Liver (tissue), 8 donors: ENCODE measurements at regions not wholly inside any gene's neighbourhood (a gene's known extent, or its start where the extent isn't known, plus 50 kb on each side); places are given as distances from the start of the nearest gene placed in this dataset.

ENCODE experiments used
- DNase-seq: peaks from one replicate; pipeline ENCODE4 v3.0.0-alpha.2; 2017; ENCODE audit warnings: low spot score
- H3K27ac ChIP-seq, 2 donors: one replicate each; pipeline ENCODE4 v1.7.0; 2013; ENCODE audit warnings: inconsistent platforms in 2 of 2, low read length in 2 of 2, control low read depth in 1 of 2, low read depth in 1 of 2, mild to moderate bottlenecking in 1 of 2
- H3K27me3 ChIP-seq, 4 donors: one replicate each; pipeline versions ENCODE4 v1.6.1 to v1.7.0; 2013; ENCODE audit warnings: low read length in 3 of 4, inconsistent platforms in 1 of 4, mild to moderate bottlenecking in 1 of 4, moderate library complexity in 1 of 4; ENCODE audit not compliant: control insufficient read depth in 4 of 4, insufficient read depth in 4 of 4
- H3K36me3 ChIP-seq, 4 donors: one replicate each; pipeline versions ENCODE4 v1.6.1 to v1.7.0; 2013; ENCODE audit warnings: low read length in 3 of 4, mild to moderate bottlenecking in 3 of 4, low read depth in 1 of 4, moderate library complexity in 1 of 4; ENCODE audit not compliant: control insufficient read depth in 4 of 4, insufficient read depth in 3 of 4
- H3K4me1 ChIP-seq, 4 donors: one replicate each; pipeline versions ENCODE4 v1.6.1 to v1.7.0; 2013; ENCODE audit warnings: low read length in 3 of 4, mild to moderate bottlenecking in 3 of 4, moderate library complexity in 1 of 4; ENCODE audit not compliant: control insufficient read depth in 4 of 4, insufficient read depth in 4 of 4
- H3K4me3 ChIP-seq, 3 donors: one replicate each; pipeline versions ENCODE4 v1.6.1 to v1.7.0; 2013; ENCODE audit warnings: low read length in 3 of 3, control low read depth in 1 of 3, low read depth in 1 of 3, mild to moderate bottlenecking in 1 of 3
- H3K9ac ChIP-seq, 2 donors: one replicate each; pipeline ENCODE4 v1.7.0; 2013; ENCODE audit warnings: low read length in 2 of 2, mild to moderate bottlenecking in 2 of 2, moderate library complexity in 2 of 2, control low read depth in 1 of 2, low read depth in 1 of 2
- H3K9me3 ChIP-seq, 4 donors: one replicate each; pipeline versions ENCODE4 v1.6.1 to v1.7.0; 2013; ENCODE audit warnings: low read length in 3 of 4; ENCODE audit not compliant: control insufficient read depth in 4 of 4
- EGR1 ChIP-seq, 2 donors: IDR thresholded peaks; 2 replicates each; pipeline ENCODE4 v1.6.1; 2016 to 2018; ENCODE audit warnings: antibody characterized with exemption in 2 of 2, low read depth in 2 of 2
- FOXA1 ChIP-seq: IDR thresholded peaks from 2 replicates; pipeline ENCODE4 v1.6.1; 2016; ENCODE audit warnings: antibody characterized with exemption
- FOXA2 ChIP-seq: IDR thresholded peaks from 2 replicates; pipeline ENCODE4 v1.6.1; 2016; ENCODE audit warnings: antibody characterized with exemption
- GABPA ChIP-seq, 2 donors: IDR thresholded peaks in 1 of 2; conservative IDR thresholded peaks in 1 of 2; 2 replicates each; pipeline ENCODE4 v1.6.1; 2016; ENCODE audit warnings: antibody characterized with exemption in 2 of 2, mild to moderate bottlenecking in 1 of 2, moderate library complexity in 1 of 2
- HNF4G ChIP-seq: IDR thresholded peaks from 2 replicates; pipeline ENCODE4 v1.6.1; 2016; ENCODE audit warnings: antibody characterized with exemption
- JUND ChIP-seq, 2 donors: IDR thresholded peaks; 2 replicates each; pipeline ENCODE4 v1.6.1; 2016; ENCODE audit warnings: antibody characterized with exemption in 2 of 2
- NR2F2 ChIP-seq: IDR thresholded peaks from 2 replicates; pipeline ENCODE4 v1.6.1; 2016; ENCODE audit warnings: antibody characterized with exemption
- REST ChIP-seq: IDR thresholded peaks from 2 replicates; pipeline ENCODE4 v1.6.1; 2016; ENCODE audit warnings: antibody characterized with exemption, mild to moderate bottlenecking
- RXRA ChIP-seq, 2 donors: IDR thresholded peaks; 2 replicates each; pipeline ENCODE4 v1.6.1; 2017 to 2018; ENCODE audit warnings: antibody characterized with exemption in 2 of 2, mild to moderate bottlenecking in 1 of 2
- SP1 ChIP-seq: IDR thresholded peaks from 2 replicates; pipeline ENCODE4 v1.6.1; 2018; ENCODE audit warnings: antibody characterized with exemption, mild to moderate bottlenecking
- YY1 ChIP-seq: IDR thresholded peaks from 2 replicates; pipeline ENCODE4 v1.6.1; 2016; ENCODE audit warnings: antibody characterized with exemption, mild to moderate bottlenecking
- WGBS: extraction: QIAGEN DNeasy Blood & Tissue Kit; methylation state at CpG from one replicate; pipeline ENCODE4 v1.1.7; 2013; 5-methylcytosine and 5-hydroxymethylcytosine counted together
- TF ChIP-seq, protein P1 (sequence below): fragments of 150-350 bp; IDR thresholded peaks from 2 replicates; pipeline ENCODE4 v1.5.1; 2017; ENCODE audit warnings: improper control_type of control experiment, low read depth, low read length; ENCODE audit not compliant: missing input control
- TF ChIP-seq, protein P2 (sequence below): IDR thresholded peaks from 2 replicates; pipeline ENCODE4 v1.6.1; 2016; ENCODE audit warnings: antibody characterized with exemption
- TF ChIP-seq, protein P3 (sequence below): IDR thresholded peaks from 2 replicates; pipeline ENCODE4 v1.6.1; 2016; ENCODE audit warnings: antibody characterized with exemption
- donor health status: healthy.
- donor health status: healthy.
- donor health status: healthy.
- donor health status: healthy.
- donor health status: healthy.

DNA sequence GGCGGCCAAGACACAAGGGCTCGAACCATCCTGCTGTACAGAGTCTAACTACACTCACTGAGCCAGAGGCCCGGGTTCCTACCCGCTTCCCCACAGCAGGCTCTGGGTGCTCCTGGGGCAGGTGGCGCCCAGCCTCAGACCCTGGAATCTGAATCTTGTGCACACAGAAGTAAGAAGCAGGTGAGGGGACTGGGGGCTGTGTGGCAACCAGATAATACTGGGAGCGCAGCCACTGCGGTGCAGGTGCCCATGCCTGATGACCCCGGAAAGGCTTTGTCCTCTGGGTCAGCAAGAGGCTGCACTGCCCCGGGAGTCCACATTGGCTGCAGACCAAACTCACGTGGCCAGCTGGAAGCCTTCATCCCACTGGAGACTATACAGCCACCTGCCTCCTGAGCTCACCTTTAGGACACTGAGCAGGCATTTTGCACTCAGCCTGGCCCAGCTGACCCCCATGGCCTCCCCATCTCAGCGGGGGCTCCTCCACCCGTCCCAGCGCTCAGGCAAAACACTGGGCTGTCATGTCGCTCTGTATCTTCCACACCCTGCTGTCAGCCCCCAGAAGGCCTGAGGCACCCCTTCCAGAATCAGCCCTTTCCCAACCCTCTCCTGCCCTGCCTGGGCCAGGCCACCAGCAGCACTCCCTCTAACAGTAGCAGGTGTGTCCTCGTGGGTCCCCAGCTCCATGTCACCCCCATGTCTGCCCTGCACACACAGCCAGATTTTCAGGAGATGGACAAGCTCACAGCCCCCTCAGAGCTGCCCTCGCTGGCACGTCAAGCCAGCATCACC lies 101.0 kb upstream of the IQSEC1 start:
- 81% methylated on average over 17 of the region's 17 CpGs for WGBS

GRCh38 chr3:13173186-13173585 lies 100.0 kb upstream of the IQSEC1 start:
- Histone ChIP-seq H3K4me3 (no peak overlapping the region), H3K9me3 (no peaks in the 10 kb centered on the region), H3K9ac (no peak overlapping the region), H3K27me3 (no peaks in the 10 kb centered on the region), H3K27ac (no peak overlapping the region), H3K36me3 (no peaks in the 10 kb centered on the region), H3K4me1 (peaks cover 0 to 5% (median 0%) of the 10 kb centered on the region in 4 donors)
- DNase-seq, result no peak
- TF ChIP-seq YY1, result no peak
- TF ChIP-seq, protein P1, sequence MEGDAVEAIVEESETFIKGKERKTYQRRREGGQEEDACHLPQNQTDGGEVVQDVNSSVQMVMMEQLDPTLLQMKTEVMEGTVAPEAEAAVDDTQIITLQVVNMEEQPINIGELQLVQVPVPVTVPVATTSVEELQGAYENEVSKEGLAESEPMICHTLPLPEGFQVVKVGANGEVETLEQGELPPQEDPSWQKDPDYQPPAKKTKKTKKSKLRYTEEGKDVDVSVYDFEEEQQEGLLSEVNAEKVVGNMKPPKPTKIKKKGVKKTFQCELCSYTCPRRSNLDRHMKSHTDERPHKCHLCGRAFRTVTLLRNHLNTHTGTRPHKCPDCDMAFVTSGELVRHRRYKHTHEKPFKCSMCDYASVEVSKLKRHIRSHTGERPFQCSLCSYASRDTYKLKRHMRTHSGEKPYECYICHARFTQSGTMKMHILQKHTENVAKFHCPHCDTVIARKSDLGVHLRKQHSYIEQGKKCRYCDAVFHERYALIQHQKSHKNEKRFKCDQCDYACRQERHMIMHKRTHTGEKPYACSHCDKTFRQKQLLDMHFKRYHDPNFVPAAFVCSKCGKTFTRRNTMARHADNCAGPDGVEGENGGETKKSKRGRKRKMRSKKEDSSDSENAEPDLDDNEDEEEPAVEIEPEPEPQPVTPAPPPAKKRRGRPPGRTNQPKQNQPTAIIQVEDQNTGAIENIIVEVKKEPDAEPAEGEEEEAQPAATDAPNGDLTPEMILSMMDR, result no peak
- TF ChIP-seq FOXA1, result no peak
- no peak for TF ChIP-seq HNF4G
- 82% methylated on average over 6 of the region's 6 CpGs for WGBS

More for the DNA sequence above, 101.0 kb upstream of the IQSEC1 start:
- Histone ChIP-seq H3K4me3 (no peak overlapping the region), H3K9ac (no peak overlapping the region), H3K9me3 (peaks cover 0 to 4% (median 1%) of the 10 kb centered on the region in 4 donors), H3K4me1 (peaks cover 0 to 8% (median 0%) of the 10 kb centered on the region in 4 donors), H3K27me3 (no peaks in the 10 kb centered on the region), H3K36me3 (no peaks in the 10 kb centered on the region), H3K27ac (no peak overlapping the region)
- DNase-seq, result no peak
- TF ChIP-seq EGR1 (IDR thresholded peaks at IDR 0.05; ENCODE audit: low read depth in 2 of 2) (no peak), GABPA (IDR thresholded peaks at IDR 0.05 in 1 of 2, conservative IDR thresholded peaks at IDR 0.05 in 1 of 2) (no peak), NR2F2 (no peak), RXRA (IDR thresholded peaks at IDR 0.05) (peak; percentile 63 to 64)

DNA sequence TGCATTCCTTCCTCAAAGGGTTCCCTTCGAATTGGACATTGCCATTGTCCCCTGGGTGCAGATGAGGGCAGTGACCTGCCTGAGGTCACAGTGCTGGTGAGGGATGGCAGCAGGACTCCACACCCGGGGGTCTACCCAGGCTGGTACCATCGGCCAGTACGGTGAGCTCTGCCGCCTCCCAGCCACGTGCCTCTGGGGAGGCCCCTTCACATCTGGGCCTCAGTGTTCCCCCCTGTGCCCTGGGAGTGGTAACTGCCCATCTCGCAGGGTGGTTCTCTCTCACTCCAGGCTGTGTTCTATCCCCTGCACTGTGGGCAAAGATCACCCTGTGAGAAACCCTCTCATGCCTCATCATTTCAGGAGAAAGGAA lies 99.4 kb upstream of the IQSEC1 start:
- Histone ChIP-seq H3K27ac (no peak overlapping the region), H3K9me3 (no peaks in the 10 kb centered on the region), H3K4me3 (no peak overlapping the region), H3K36me3 (no peaks in the 10 kb centered on the region), H3K27me3 (no peaks in the 10 kb centered on the region), H3K9ac (no peak overlapping the region), H3K4me1 (no peaks in the 10 kb centered on the region)
- DNase-seq, result no peak
- 81% methylated on average over 7 of the region's 7 CpGs for WGBS
- TF ChIP-seq JUND (IDR thresholded peaks at IDR 0.05), result no peak
- TF ChIP-seq RXRA (IDR thresholded peaks at IDR 0.05), result no peak
- TF ChIP-seq, protein P2, sequence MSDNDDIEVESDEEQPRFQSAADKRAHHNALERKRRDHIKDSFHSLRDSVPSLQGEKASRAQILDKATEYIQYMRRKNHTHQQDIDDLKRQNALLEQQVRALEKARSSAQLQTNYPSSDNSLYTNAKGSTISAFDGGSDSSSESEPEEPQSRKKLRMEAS, result no peak
- TF ChIP-seq, protein P3, sequence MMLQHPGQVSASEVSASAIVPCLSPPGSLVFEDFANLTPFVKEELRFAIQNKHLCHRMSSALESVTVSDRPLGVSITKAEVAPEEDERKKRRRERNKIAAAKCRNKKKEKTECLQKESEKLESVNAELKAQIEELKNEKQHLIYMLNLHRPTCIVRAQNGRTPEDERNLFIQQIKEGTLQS, result no peak
- TF ChIP-seq FOXA2, result no peak
- no peak for TF ChIP-seq FOXA1
- TF ChIP-seq SP1, result no peak
- TF ChIP-seq REST, result no peak
